Motor neuron (in vitro differentiated cells): ENCODE measurements at regions not wholly inside any gene's neighbourhood (a gene's known extent, or its start where the extent isn't known, plus 50 kb on each side); places are given as distances from the start of the nearest gene placed in this dataset.
A peak's percentile ranks its signal among the peaks of the same experiment; 100 is the strongest.

Experiments used
- ATAC-seq, 8 experiments: fragments of 200-7000 bp; cut with Tn5 transposase; replicated peaks in 6 of 8; 2 replicates each; pipeline ENCODE4 v1.8.0; 2021; ENCODE audit warnings: mild to moderate bottlenecking in 8 of 8, moderate library complexity in 8 of 8
- H3K27ac ChIP-seq, 2 donors: fragments of 250-450 bp; sonication (Bioruptor Pico); 2 replicates each; pipeline ENCODE4 v1.9.0; 2021; ENCODE audit warnings: antibody characterized with exemption in 2 of 2, mild to moderate bottlenecking in 2 of 2, moderate library complexity in 1 of 2
- H3K4me1 ChIP-seq, 2 donors: fragments of 250-450 bp; sonication (Bioruptor Pico); replicated peaks in 1 of 2; 2 replicates each; pipeline ENCODE4 v1.6.1; 2021; ENCODE audit warnings: antibody characterized with exemption in 2 of 2, mild to moderate bottlenecking in 2 of 2, moderate library complexity in 1 of 2
- H3K4me3 ChIP-seq, 5 donors: fragments of 250-450 bp; sonication (Bioruptor Pico); 2 replicates each; pipeline ENCODE4 v1.9.0; 2021; ENCODE audit warnings: antibody characterized with exemption in 5 of 5, mild to moderate bottlenecking in 5 of 5, moderate library complexity in 4 of 5
- WGBS, 10 experiments: fragments of 450-650 bp; shearing (Covaris generic); methylation state at CpG; one replicate each; pipeline ENCODE4 v1.0.0; 2022; 5-methylcytosine and 5-hydroxymethylcytosine counted together
- in situ Hi-C, 9 experiments: fragments of 400-800 bp; cut with MboI; loops; one replicate each; pipeline ENCODE4 v1.15.0; 2021; ENCODE audit warnings: low sequenced_read_pairs in 9 of 9, low pct_unique_long_range_greater_than_20kb in 2 of 9; ENCODE audit not compliant: unreplicated experiment in 9 of 9

DNA sequence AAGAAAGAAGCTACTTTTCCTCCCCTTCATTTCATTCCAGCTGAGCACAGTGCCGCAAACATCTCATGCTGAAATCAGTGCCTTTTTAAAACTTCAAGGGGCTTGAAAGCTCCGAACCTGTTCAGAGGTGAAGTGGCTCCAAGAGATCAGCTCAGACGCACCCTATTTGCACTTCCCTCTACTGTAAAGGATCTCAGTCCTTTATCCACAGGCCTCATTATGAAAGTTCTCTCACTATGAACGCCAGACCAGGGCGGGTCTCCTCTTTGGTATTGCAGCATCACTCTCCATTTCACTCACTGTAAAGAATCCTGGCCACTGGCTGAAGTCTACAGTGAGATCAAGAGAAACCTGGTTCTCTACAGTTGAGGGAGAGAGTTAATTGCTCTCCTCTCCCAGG, 232.7 kb upstream of the POU3F2 start:
- ATAC-seq = peak in 3 of 8 experiments; percentile 46 to 92 (median 90)
- in situ Hi-C loops = no loop called here
- WGBS, 10 experiments = 17 to 83% (median 79%) methylated on average over 1 to 4 of the region's 5 CpGs; no CpG with 5 or more reads in 4 of the 10 experiments
- Histone ChIP-seq H3K27ac (no peak overlapping the region), H3K4me3 (no peak overlapping the region), H3K4me1 (peaks cover 0 to 4% of the 10 kb centered on the region in 2 donors)

- 13 to 89% (median 14%) methylated on average over 1 of the region's 1 CpG; no CpG with 5 or more reads in 7 of the 10 experiments for WGBS, 10 experiments
- Histone ChIP-seq H3K4me1 (peaks cover 0 to 2% of the 10 kb centered on the region in 2 donors), H3K4me3 (no peak overlapping the region), H3K27ac (no peak overlapping the region)
- in situ Hi-C loops = no loop called here
- ATAC-seq = no peak
These were observed 228.7 kb upstream of the POU3F2 start for GRCh38 chr6:98605705-98606104.

- ATAC-seq = peak in 4 of 8 experiments; percentile 25 to 54 (median 30)
- 0 to 69% (median 50%) methylated on average over 1 to 4 of the region's 4 CpGs; no CpG with 5 or more reads in 2 of the 10 experiments for WGBS, 10 experiments
- Histone ChIP-seq H3K27ac (no peak overlapping the region), H3K4me3 (no peak overlapping the region), H3K4me1 (peaks cover 7 to 11% of the 10 kb centered on the region in 2 donors)
- in situ Hi-C loops = no loop called here
These were observed 207.1 kb upstream of the POU3F2 start for GRCh38 chr6:98627129-98627775.

DNA sequence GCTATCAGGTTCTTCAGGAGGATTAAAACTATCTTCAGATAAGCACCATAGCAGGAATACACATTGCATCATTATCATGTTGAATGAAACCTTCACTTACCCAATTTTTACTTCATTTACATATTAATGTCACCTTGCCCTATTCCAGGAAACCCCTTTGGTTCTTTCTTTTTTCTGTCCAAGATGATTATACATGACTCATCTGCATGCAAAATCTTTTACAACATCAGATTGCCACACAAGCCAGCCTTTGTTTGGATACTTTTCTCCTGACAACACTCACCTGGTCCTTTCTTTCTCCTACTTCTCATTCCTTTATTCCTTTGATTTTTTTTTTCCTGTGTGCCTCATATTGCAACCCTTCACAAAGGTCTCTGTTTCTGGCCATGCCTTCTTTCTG, 200.5 kb upstream of the POU3F2 start:
- in situ Hi-C loops = no loop called here
- Histone ChIP-seq H3K4me1 (peaks cover 24 to 42% of the 10 kb centered on the region in 2 donors), H3K4me3 (no peak overlapping the region), H3K27ac (no peak overlapping the region)
- ATAC-seq = peak in 3 of 8 experiments; percentile 18 to 83 (median 69)

GRCh38 chr6:98634569-98634968, 199.8 kb upstream of the POU3F2 start:
- H3K4me1 ChIP-seq = peaks cover 31 to 49% of the 10 kb centered on the region in 2 donors
- no peak overlapping the region for H3K27ac ChIP-seq
- in situ Hi-C loops = no loop called here
- 20 to 100% (median 59%) methylated on average over 1 to 3 of the region's 3 CpGs; no CpG with 5 or more reads in 6 of the 10 experiments for WGBS, 10 experiments
- H3K4me3 ChIP-seq = no peak overlapping the region
- no peak for ATAC-seq

GRCh38 chr6:98635191-98635590, 199.2 kb upstream of the POU3F2 start:
- Histone ChIP-seq H3K27ac (no peak overlapping the region), H3K4me1 (peaks cover 37 to 55% of the 10 kb centered on the region in 2 donors), H3K4me3 (no peak overlapping the region)
- in situ Hi-C loops = no loop called here
- WGBS, 10 experiments = 20 to 96% (median 78%) methylated on average over 1 to 2 of the region's 2 CpGs; no CpG with 5 or more reads in 2 of the 10 experiments
- no peak for ATAC-seq

DNA sequence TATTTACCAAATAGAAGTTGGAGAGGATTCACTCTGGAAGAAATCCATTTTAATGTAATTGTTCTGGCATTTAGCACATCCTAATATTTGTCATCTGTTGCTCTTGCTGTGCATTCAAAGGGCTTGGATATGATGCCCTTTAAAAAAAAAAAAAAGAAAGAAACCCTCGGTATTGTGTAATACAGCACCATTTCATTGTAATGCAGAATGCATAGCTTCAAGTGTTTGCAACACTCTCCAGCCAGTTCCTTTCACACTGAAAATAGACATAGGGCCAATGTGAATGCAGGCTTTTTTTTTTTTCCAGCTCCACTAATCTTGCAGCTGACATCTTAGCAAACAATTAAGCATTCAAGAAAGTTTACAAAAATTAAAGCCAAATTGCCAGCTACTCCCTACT, 197.4 kb upstream of the POU3F2 start:
- peak in 6 of 8 experiments; percentile 38 to 59 (median 52) for ATAC-seq
- Histone ChIP-seq H3K27ac (peak overlapping the region in 1 of 2 donors; percentile 12), H3K4me1 (peaks cover 52 to 73% of the 10 kb centered on the region in 2 donors), H3K4me3 (no peak overlapping the region)
- 0 to 10% (median 0%) methylated on average over 1 of the region's 1 CpG; no CpG with 5 or more reads in 2 of the 10 experiments for WGBS, 10 experiments
- in situ Hi-C loops = no loop called here

DNA sequence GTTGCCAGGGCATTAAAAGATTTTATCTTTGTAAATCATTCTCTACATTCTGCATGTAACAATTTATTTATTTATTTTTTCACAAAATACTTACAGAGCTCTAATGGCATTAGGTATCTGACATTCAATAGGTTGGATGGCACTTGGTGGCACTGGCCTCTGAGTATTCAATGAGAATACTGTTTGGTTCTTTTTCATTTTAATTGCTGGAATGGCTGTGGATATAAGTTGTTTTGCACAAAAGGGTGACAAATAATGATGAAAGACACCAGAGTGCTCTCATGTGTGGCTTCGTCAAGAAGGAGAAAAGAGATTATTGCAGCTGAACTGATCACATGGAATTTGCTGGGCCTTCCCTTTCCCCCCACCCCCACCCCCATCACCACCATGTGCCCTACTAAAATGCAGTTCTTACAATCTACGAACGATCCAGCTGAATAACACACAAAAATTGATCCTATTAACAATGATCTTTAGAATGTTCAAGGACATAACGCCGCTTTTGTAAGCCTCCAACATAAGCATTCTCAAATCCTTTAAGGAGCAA, 195.2 kb upstream of the POU3F2 start:
- peaks cover 70 to 81% of the 10 kb centered on the region in 2 donors for H3K4me1 ChIP-seq
- no peak overlapping the region for H3K4me3 ChIP-seq
- peak overlapping the region; percentile 84 to 89 for H3K27ac ChIP-seq
- peak in 5 of 8 experiments; percentile 48 to 57 (median 51) for ATAC-seq
- WGBS, 10 experiments = 0 to 71% (median 35%) methylated on average over 1 to 3 of the region's 5 CpGs; no CpG with 5 or more reads in 2 of the 10 experiments
- in situ Hi-C loops = no loop called here

- in situ Hi-C loops = no loop called here
- WGBS, 10 experiments = 17 to 100% (median 56%) methylated on average over 1 to 5 of the region's 5 CpGs; no CpG with 5 or more reads in 2 of the 10 experiments
- ATAC-seq = no peak
- peak overlapping the region; percentile 69 to 89 for H3K27ac ChIP-seq
- H3K4me3 ChIP-seq = no peak overlapping the region
- H3K4me1 ChIP-seq = peaks cover 74 to 85% of the 10 kb centered on the region in 2 donors
These were observed 194.0 kb upstream of the POU3F2 start for GRCh38 chr6:98640366-98640765.

- peak overlapping the region; percentile 83 to 89 for H3K27ac ChIP-seq
- 0 to 33% (median 6%) methylated on average over 1 to 5 of the region's 5 CpGs; no CpG with 5 or more reads in 1 of the 10 experiments for WGBS, 10 experiments
- ATAC-seq = peak in 5 of 8 experiments; percentile 77 to 83 (median 82)
- H3K4me3 ChIP-seq = peak overlapping the region in 2 of 5 donors; percentile 2 to 20
- in situ Hi-C loops = no loop called here
- H3K4me1 ChIP-seq = peaks cover 70 to 81% of the 10 kb centered on the region in 2 donors
These were observed 192.2 kb upstream of the POU3F2 start for GRCh38 chr6:98641949-98642719.

DNA sequence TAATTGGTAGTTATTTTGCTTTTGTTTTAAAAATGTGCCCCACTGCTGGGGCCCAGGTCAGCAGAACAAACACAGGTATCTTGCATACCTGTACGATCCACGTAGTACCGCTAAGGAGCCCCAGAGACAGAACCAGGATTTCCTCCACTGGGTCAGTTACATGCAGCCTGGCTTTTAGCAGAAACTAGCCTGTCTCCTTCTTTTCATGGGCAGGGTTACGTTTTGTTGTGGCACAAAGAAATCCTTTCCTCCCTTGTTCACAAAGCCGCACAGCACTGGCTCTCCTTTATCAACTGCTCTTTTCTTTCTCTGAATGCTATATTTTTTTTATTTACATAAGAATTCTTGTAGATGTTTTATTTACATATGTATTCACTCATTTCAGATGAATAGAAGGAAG, 190.3 kb upstream of the POU3F2 start:
- Histone ChIP-seq H3K27ac (peak overlapping the region; percentile 72 to 89), H3K4me3 (peak overlapping the region in 4 of 5 donors; percentile 11 to 23 (median 20)), H3K4me1 (peaks cover 51 to 62% of the 10 kb centered on the region in 2 donors)
- in situ Hi-C loops = no loop called here
- WGBS, 10 experiments = 0 to 71% (median 20%) methylated on average over 2 to 5 of the region's 5 CpGs; no CpG with 5 or more reads in 1 of the 10 experiments
- peak in 4 of 8 experiments; percentile 11 to 34 (median 31) for ATAC-seq

- no peak for ATAC-seq
- in situ Hi-C loops = no loop called here
- Histone ChIP-seq H3K27ac (no peak overlapping the region), H3K4me3 (no peak overlapping the region), H3K4me1 (peaks cover 18 to 24% of the 10 kb centered on the region in 2 donors)
- 31 to 100% (median 83%) methylated on average over 1 to 7 of the region's 7 CpGs; no CpG with 5 or more reads in 1 of the 10 experiments for WGBS, 10 experiments
These were observed 186.0 kb upstream of the POU3F2 start for GRCh38 chr6:98648211-98648914.
